Progenitor cell of endocrine pancreas (in vitro differentiated cells): ENCODE measurements at regions not wholly inside any gene's neighbourhood (a gene's known extent, or its start where the extent isn't known, plus 50 kb on each side); places are given as distances from the start of the nearest gene placed in this dataset.

Source experiments
- DNase-seq: peaks from one replicate; pipeline ENCODE4 v3.0.0; 2021; ENCODE audit warnings: low spot score; ENCODE audit not compliant: unreplicated experiment
- H3K27ac Mint-ChIP-seq: 2 replicates; pipeline ENCODE4 v1.8.0; 2021; ENCODE audit warnings: mild to moderate bottlenecking, moderate library complexity, mixed read lengths
- H3K27me3 Mint-ChIP-seq: 2 replicates; pipeline ENCODE4 v1.8.0; 2021; ENCODE audit warnings: mixed read lengths
- H3K36me3 Mint-ChIP-seq: 2 replicates; pipeline ENCODE4 v1.8.0; 2022; ENCODE audit warnings: mixed read lengths; ENCODE audit not compliant: insufficient read depth
- H3K4me1 Mint-ChIP-seq: 2 replicates; pipeline ENCODE4 v1.8.0; 2021; ENCODE audit warnings: low read depth, mixed read lengths
- H3K4me3 Mint-ChIP-seq: 2 replicates; pipeline ENCODE4 v1.8.0; 2021; ENCODE audit warnings: low read depth, mild to moderate bottlenecking, moderate library complexity, mixed read lengths
- H3K9me3 Mint-ChIP-seq: 2 replicates; pipeline ENCODE4 v1.8.0; 2021; ENCODE audit warnings: low read depth, mixed read lengths
- TF ChIP-seq, protein P1 (sequence below): fragments of 200-600 bp; sonication (generic); IDR thresholded peaks from one replicate; pipeline ENCODE4 v1.5.0; 2021; ENCODE audit warnings: antibody characterized with exemption, mild to moderate bottlenecking; ENCODE audit not compliant: unreplicated experiment

DNA sequence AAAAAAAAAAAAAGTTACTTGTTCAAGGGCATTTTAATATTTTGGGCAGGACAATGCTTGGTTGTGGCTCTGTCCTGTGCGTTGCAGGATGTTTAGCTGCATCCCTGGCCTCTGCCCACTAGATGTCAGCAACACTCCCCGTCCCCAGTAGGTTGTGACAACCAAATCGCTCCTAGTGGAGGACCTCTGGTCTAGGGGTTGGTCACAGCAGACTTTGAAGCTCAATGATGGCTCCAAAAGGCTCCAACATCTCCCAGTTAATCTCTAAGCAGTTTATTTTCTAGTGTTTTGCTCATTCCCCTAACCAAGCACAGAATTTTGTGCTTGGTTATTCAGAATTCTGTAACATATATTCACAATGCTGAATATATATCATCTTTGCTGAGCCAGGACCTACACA is 67.0 kb downstream of the CHRNA1 start:
- no peaks in the 10 kb centered on the region for H3K9me3 Mint-ChIP-seq
- TF ChIP-seq, protein P1, sequence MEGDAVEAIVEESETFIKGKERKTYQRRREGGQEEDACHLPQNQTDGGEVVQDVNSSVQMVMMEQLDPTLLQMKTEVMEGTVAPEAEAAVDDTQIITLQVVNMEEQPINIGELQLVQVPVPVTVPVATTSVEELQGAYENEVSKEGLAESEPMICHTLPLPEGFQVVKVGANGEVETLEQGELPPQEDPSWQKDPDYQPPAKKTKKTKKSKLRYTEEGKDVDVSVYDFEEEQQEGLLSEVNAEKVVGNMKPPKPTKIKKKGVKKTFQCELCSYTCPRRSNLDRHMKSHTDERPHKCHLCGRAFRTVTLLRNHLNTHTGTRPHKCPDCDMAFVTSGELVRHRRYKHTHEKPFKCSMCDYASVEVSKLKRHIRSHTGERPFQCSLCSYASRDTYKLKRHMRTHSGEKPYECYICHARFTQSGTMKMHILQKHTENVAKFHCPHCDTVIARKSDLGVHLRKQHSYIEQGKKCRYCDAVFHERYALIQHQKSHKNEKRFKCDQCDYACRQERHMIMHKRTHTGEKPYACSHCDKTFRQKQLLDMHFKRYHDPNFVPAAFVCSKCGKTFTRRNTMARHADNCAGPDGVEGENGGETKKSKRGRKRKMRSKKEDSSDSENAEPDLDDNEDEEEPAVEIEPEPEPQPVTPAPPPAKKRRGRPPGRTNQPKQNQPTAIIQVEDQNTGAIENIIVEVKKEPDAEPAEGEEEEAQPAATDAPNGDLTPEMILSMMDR, result peak; percentile 81
- H3K27me3 Mint-ChIP-seq, result peaks cover 36% of the 10 kb centered on the region
- no peaks in the 10 kb centered on the region for H3K36me3 Mint-ChIP-seq
- H3K4me1 Mint-ChIP-seq, result peaks cover 1% of the 10 kb centered on the region
- peak; percentile 28 for DNase-seq
- no peak overlapping the region for H3K27ac Mint-ChIP-seq
- H3K4me3 Mint-ChIP-seq, result no peak overlapping the region

DNA sequence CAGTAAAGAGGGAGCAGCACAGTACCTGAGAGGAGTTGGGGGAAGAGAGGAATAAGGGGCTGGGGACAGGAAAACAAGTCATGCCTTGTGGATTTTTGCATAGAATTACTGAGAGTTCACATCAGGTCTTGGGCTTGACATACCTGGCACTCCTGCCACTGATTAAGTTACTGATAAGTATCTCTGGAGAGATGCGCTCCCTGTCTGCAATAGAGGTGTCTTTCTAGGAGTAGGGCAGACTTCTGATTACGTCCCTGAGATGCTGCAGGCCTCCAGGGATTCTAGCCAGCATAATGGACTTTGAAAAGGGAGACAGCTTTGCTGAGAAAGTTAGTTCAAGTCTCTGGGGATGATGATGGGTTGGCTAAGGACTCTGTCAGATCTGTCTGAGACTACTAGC is 69.4 kb downstream of the CHRNA1 start:
- DNase-seq, result no peak
- Mint-ChIP-seq H3K9me3 (no peaks in the 10 kb centered on the region), H3K27me3 (peaks cover 44% of the 10 kb centered on the region), H3K27ac (no peak overlapping the region), H3K36me3 (no peaks in the 10 kb centered on the region), H3K4me3 (no peak overlapping the region), H3K4me1 (no peaks in the 10 kb centered on the region)
- TF ChIP-seq, protein P1, result no peak

DNA sequence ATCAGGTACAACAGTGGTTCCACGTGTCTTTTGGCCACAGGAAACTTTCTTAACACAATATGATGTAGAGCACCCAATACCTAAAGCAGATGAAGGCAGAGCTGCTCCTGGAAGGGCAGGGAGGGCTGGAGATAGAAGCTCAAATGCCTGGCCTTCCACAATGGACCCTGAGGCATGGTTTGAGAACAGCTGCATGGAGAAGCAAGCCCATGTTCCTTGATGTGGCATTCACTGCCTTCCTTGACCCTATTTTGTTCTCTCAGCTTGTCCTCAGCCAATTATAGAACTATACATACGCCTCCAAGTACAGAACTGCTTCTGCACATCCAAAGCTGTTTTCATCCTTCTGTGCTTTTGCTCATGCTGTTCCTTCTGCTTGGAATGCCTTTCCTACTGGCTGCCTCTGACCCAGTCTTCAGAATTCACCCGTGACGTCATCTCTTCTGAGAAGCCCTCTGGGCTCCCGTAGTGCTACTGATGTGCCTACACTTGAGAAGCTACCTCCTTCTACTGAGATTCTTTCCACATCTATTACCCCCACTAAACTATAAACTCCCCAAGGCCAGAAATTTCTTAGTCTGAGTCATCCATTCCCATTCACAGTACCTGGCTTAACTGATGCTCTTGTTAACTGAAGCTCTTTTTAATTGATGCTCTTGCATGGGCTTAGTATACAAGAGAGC is 69.9 kb downstream of the CHRNA1 start:
- DNase-seq, result no peak
- Mint-ChIP-seq H3K4me3 (no peak overlapping the region), H3K27me3 (peaks cover 47% of the 10 kb centered on the region), H3K4me1 (no peaks in the 10 kb centered on the region), H3K9me3 (no peaks in the 10 kb centered on the region), H3K27ac (no peak overlapping the region), H3K36me3 (no peaks in the 10 kb centered on the region)
- TF ChIP-seq, protein P1, result no peak

DNA sequence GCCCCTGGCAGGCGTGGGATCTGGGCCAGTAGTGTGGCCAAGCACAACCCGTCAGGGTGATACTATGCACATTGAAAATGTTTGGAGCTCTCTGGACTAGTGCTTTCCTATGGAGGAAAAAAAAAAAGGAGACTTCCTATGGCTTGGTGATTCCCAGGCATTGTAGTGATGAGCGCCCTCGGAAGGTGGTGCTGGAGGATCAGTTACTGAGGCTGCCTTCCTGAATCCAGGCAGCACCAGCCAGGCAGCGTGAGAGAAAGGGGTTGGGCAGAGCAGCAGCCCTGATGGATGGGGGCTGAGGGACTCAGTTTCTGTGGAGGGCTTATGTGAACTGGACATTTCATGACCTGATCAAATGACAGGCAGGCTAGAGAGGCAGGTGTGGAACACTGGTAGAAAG is 70.9 kb downstream of the CHRNA1 start:
- Mint-ChIP-seq H3K4me1 (no peaks in the 10 kb centered on the region), H3K27ac (no peak overlapping the region), H3K4me3 (no peak overlapping the region), H3K9me3 (no peaks in the 10 kb centered on the region), H3K27me3 (peaks cover 56% of the 10 kb centered on the region), H3K36me3 (no peaks in the 10 kb centered on the region)
- DNase-seq, result no peak
- TF ChIP-seq, protein P1, result no peak

DNA sequence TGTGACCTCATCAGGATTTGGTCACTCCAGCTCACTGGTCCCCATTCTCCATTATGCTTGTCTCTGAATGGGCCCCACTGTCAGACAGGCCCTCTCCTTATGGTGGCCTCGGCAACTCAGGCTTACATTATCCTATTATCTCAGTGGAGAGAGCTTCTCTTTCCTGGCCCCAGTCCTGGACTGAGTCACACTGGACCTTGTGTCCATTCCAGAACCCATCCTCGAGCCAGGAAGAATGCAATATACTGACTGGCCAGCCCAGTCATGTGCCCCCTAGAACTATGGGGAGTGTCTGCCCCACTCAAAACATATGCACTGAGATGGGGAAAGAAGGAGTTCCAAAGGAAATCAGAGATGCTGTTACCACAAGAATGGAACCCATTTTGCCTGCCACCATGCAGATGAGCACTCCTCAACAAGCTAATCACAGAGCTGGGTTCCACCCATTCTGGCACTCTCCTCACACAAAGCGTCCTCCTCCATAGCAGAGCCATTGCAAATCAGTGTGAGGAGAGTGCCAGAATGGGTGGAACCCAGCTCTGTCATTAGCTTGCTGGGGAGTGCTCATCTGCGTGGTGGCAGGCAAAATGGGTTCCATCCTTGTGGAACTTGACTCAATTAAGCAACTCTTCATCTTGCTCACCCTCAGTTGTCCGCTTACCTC is 71.9 kb downstream of the CHRNA1 start:
- Mint-ChIP-seq H3K27me3 (peaks cover 60% of the 10 kb centered on the region), H3K4me3 (no peak overlapping the region), H3K27ac (no peak overlapping the region), H3K4me1 (no peaks in the 10 kb centered on the region), H3K9me3 (no peaks in the 10 kb centered on the region), H3K36me3 (no peaks in the 10 kb centered on the region)
- TF ChIP-seq, protein P1, result no peak
- no peak for DNase-seq
